ENCODE measurements at regions not wholly inside any gene's neighbourhood (a gene's known extent, or its start where the extent isn't known, plus 50 kb on each side); places are given as distances from the start of the nearest gene placed in this dataset.

DNA sequence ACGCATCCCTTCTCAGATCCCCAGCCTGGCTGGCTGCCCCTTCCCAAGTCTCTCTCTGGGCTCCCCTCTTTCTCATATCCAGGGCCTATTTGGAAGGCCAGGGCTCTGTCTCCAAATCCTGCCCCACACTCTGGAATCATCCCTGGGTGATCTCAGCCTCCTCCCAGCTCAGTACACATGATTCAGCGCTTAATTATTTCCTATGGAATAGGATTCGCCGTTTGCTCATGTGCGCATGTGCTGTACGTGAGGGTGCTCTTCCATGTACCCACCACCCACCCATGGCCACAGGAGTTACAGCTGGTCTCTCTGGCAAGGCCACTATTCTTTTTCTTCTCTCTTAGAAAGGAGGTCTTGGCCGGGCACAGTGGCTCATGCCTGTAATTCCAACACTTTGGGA lies 81.7 kb upstream of the FOXP4 start:
- TF ChIP-seq CTCF (optimal IDR thresholded peaks at IDR 0.05 in 1 of 3, IDR thresholded peaks at IDR 0.05 in 1 of 3, conservative IDR thresholded peaks at IDR 0.05 in 1 of 3; ENCODE audit: extremely low read depth in 1 of 3, insufficient read depth in 2 of 3, low read length in 3 of 3) (no peak), EZH2 (IDR thresholded peaks at IDR 0.05; ENCODE audit: low read length) (no peak)

All from keratinocyte (primary cell).